ENCODE measurements at regions not wholly inside any gene's neighbourhood (a gene's known extent, or its start where the extent isn't known, plus 50 kb on each side); places are given as distances from the start of the nearest gene placed in this dataset.

- no peaks in the 10 kb centered on the region for H3K27me3 ChIP-seq
- H3K4me3 ChIP-seq: no peak overlapping the region
- no peaks in the 10 kb centered on the region for H3K4me1 ChIP-seq (ENCODE audit: low read depth)
- DNase-seq (ENCODE audit: low read depth in 1 of 2, low spot score in 1 of 2): no peak
- H3K27ac ChIP-seq: no peak overlapping the region
- H3K36me3 ChIP-seq: no peaks in the 10 kb centered on the region
- no peaks in the 10 kb centered on the region for H3K9me3 ChIP-seq (ENCODE audit: low read depth)
- no peak for TF ChIP-seq CTCF (IDR thresholded peaks at IDR 0.05; ENCODE audit: low read depth, low read length)
Measured at GRCh38 chr5:9710069-9710468, 79.9 kb upstream of the TAS2R1 start.

GRCh38 chr5:9707732-9708462 is 77.7 kb upstream of the TAS2R1 start:
- no peaks in the 10 kb centered on the region for H3K36me3 ChIP-seq
- no peak overlapping the region for H3K4me3 ChIP-seq
- no peak for TF ChIP-seq CTCF (IDR thresholded peaks at IDR 0.05; ENCODE audit: low read depth, low read length)
- DNase-seq (ENCODE audit: low read depth in 1 of 2, low spot score in 1 of 2): no peak
- H3K4me1 ChIP-seq (ENCODE audit: low read depth): no peaks in the 10 kb centered on the region
- H3K27me3 ChIP-seq: no peaks in the 10 kb centered on the region
- H3K9me3 ChIP-seq (ENCODE audit: low read depth): no peaks in the 10 kb centered on the region
- no peak overlapping the region for H3K27ac ChIP-seq

- DNase-seq (ENCODE audit: low read depth in 1 of 2, low spot score in 1 of 2): no peak
- H3K9me3 ChIP-seq (ENCODE audit: low read depth): no peaks in the 10 kb centered on the region
- H3K27me3 ChIP-seq: no peaks in the 10 kb centered on the region
- TF ChIP-seq CTCF (IDR thresholded peaks at IDR 0.05; ENCODE audit: low read depth, low read length): no peak
- no peak overlapping the region for H3K27ac ChIP-seq
- no peaks in the 10 kb centered on the region for H3K36me3 ChIP-seq
- no peak overlapping the region for H3K4me3 ChIP-seq
- no peaks in the 10 kb centered on the region for H3K4me1 ChIP-seq (ENCODE audit: low read depth)
Measured at GRCh38 chr5:9699681-9700080, 69.5 kb upstream of the TAS2R1 start.

GRCh38 chr5:9698841-9699240 is 68.7 kb upstream of the TAS2R1 start:
- H3K36me3 ChIP-seq: no peaks in the 10 kb centered on the region
- H3K27me3 ChIP-seq: no peaks in the 10 kb centered on the region
- H3K27ac ChIP-seq: no peak overlapping the region
- no peak for DNase-seq (ENCODE audit: low read depth in 1 of 2, low spot score in 1 of 2)
- H3K4me3 ChIP-seq: no peak overlapping the region
- H3K9me3 ChIP-seq (ENCODE audit: low read depth): no peaks in the 10 kb centered on the region
- no peak for TF ChIP-seq CTCF (IDR thresholded peaks at IDR 0.05; ENCODE audit: low read depth, low read length)
- no peaks in the 10 kb centered on the region for H3K4me1 ChIP-seq (ENCODE audit: low read depth)

GRCh38 chr5:9698125-9698826 is 68.1 kb upstream of the TAS2R1 start:
- H3K9me3 ChIP-seq (ENCODE audit: low read depth): no peaks in the 10 kb centered on the region
- TF ChIP-seq CTCF (IDR thresholded peaks at IDR 0.05; ENCODE audit: low read depth, low read length): no peak
- H3K4me3 ChIP-seq: no peak overlapping the region
- no peaks in the 10 kb centered on the region for H3K4me1 ChIP-seq (ENCODE audit: low read depth)
- no peaks in the 10 kb centered on the region for H3K27me3 ChIP-seq
- no peak overlapping the region for H3K27ac ChIP-seq
- no peak for DNase-seq (ENCODE audit: low read depth in 1 of 2, low spot score in 1 of 2)
- no peaks in the 10 kb centered on the region for H3K36me3 ChIP-seq

All from cardiac muscle cell (in vitro differentiated cells and primary cell).